ENCODE measurements at regions not wholly inside any gene's neighbourhood (a gene's known extent, or its start where the extent isn't known, plus 50 kb on each side); places are given as distances from the start of the nearest gene placed in this dataset.

GRCh38 chr3:59653405-59654122, 603.7 kb upstream of the CFAP20DC start:
- DNase-seq (no peak), ATAC-seq (no peak)
- H3K36me3 Mint-ChIP-seq (ENCODE audit: low read depth) = no peaks in the 10 kb centered on the region
- no peaks in the 10 kb centered on the region for H3K4me1 Mint-ChIP-seq (ENCODE audit: low read depth)
- no peaks in the 10 kb centered on the region for H3K27me3 Mint-ChIP-seq
- intact Hi-C loops (cut with micrococcal nuclease) = no loop called here
- no peak overlapping the region for H3K27ac Mint-ChIP-seq
- no peak overlapping the region for H3K4me3 Mint-ChIP-seq
- ChIA-PET POLR2A (no interaction called here), CTCF (interaction anchor here (1.3 kb wide), 1 partner anchor 439 kb away, joined by 3 read pairs; no protein-coding TSS in a partner anchor)
- H3K9me3 Mint-ChIP-seq = peaks cover 21% of the 10 kb centered on the region
- TF ChIP-seq CTCF (IDR thresholded peaks at IDR 0.05) = no peak

DNA sequence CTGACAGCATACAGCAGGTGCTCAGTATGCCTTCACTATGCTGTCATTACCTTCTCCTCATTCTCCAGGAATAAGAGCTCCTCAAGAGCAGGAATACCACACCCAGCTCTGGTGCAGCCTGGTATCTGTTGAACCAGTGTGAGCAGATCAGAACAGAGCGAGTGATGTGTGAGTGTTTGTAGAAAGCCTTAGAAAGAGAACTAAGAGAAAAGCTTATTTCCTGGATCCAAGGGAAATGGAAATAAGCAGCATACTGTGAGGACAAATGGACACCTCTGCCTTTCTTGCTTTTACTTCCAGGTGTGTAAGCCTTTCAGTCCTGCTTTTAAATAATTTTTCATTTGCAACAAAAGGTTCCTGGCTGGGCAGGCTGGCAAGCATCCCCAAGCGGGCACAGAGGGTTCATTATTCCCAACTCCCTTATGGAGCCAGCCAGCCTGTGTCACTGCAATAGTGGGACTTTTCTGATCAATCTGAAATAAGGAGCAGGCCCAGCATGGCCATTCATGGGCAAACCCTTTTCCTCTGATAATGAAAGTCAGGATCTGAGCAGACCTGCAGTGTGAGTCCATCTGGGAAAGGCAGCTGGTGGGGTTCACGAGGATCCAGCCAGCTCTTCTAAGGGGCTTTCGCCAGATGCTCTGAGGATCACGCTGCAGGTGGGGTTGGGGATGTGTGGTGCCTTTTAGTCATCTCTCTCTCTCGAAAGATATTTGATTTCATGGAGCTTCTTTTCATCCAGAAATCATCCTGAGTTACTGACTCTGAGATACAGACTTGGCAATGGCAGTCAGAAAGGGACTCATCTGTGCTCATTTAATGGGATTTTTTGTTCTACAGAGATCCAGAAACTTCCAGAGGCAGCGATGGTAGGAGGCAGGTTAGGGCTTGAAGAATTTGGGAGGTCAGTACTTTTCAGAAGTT, 594.9 kb upstream of the CFAP20DC start:
- Mint-ChIP-seq H3K36me3 (ENCODE audit: low read depth) (no peaks in the 10 kb centered on the region), H3K27ac (no peak overlapping the region), H3K9me3 (peaks cover 17% of the 10 kb centered on the region), H3K27me3 (peaks cover 6% of the 10 kb centered on the region), H3K4me1 (ENCODE audit: low read depth) (no peaks in the 10 kb centered on the region), H3K4me3 (no peak overlapping the region)
- no peak for DNase-seq
- no peak for ATAC-seq
- ChIA-PET CTCF (interaction anchor here (0.9 kb wide), 1 partner anchor 9 kb away, joined by 3 read pairs; no protein-coding TSS in a partner anchor), POLR2A (interaction anchor here (0.7 kb wide), 1 partner anchor 486 kb away, joined by 3 read pairs; no protein-coding TSS in a partner anchor)
- TF ChIP-seq CTCF (IDR thresholded peaks at IDR 0.05) = no peak
- intact Hi-C loops (cut with micrococcal nuclease) = no loop called here

DNA sequence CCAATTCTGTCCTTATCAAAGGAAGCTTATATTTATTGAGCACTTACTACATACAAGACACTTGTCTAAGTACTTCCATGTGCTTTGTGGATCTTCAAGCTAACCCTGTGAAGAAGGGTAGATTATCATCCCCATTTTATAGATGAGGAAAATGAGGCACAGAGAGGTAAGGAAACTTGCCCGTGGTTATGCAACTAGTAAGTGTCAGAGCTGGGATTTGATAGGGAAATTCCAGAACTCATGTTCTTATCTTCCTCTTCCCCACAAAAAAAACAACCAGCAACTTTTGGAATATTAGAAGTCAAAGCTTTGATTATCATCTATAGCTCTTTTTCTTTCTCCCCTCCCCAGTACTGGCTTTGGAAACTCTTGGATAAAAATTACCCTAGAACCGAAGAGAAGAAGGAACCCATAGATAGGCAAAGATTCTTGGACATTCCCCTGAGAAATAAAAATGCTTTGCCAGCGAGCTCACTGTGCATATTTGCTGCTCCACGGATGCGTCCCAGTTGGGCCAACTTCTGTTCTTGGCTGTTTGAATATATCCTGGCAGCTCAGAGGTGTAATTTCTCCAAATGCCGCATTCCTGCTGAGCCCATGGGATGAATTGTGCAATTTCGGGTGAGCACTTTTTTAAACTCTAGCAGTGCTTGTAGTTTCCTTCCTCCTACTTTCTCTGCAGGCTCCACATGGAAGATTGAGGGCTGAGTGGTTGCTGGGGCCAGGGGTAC, 591.5 kb upstream of the CFAP20DC start:
- Mint-ChIP-seq H3K9me3 (no peaks in the 10 kb centered on the region), H3K27ac (no peak overlapping the region), H3K27me3 (peaks cover 6% of the 10 kb centered on the region), H3K36me3 (ENCODE audit: low read depth) (no peaks in the 10 kb centered on the region), H3K4me1 (ENCODE audit: low read depth) (no peaks in the 10 kb centered on the region), H3K4me3 (no peak overlapping the region)
- ChIA-PET CTCF (interaction anchor here (1.3 kb wide), 1 partner anchor 10 kb away, joined by 3 read pairs; no protein-coding TSS in a partner anchor), POLR2A (interaction anchor here (0.6 kb wide), 1 partner anchor 1145 kb away, joined by 3 read pairs; no protein-coding TSS in a partner anchor)
- ATAC-seq = no peak
- no peak for TF ChIP-seq CTCF (IDR thresholded peaks at IDR 0.05)
- intact Hi-C loops (cut with micrococcal nuclease) = no loop called here
- no peak for DNase-seq

DNA sequence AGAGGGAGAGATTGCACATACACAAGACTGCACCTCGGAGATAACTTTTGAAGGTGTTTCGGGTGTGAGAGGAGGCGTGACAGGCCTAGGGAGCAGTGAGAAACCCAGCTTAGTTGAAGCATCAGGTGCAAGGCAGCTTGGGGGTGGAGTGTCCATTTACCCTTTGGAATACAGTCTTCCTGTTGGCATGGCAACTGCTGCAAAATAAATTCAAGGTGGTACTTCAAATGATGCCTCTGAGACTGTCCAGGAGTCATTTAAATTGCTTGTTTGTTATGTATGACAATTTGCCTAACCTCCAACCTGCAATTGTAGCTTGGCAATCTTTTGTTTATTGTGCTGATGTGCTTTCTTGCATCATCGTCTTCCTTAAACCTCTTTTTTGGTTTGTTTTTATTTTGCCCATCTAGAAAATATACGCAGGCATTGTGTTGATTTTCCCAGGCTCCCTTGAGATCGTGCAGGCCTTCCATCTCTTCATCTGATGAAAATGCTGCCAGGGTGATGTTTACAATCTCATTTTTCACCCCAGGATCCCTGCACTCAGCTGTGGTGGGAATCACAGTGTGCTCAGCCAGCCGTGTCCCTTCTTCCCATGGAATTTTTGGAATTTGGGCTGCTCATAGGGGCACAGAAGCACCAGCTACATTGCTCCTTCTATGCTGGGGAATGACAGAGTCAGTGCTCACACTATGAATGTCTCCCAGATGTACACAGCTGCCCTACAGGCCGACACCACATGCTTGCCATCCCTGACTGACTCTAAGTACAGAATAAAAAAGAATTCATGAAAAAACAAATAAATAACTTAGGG, 583.1 kb upstream of the CFAP20DC start:
- Mint-ChIP-seq H3K27me3 (no peaks in the 10 kb centered on the region), H3K4me3 (no peak overlapping the region), H3K9me3 (no peaks in the 10 kb centered on the region), H3K36me3 (ENCODE audit: low read depth) (no peaks in the 10 kb centered on the region), H3K27ac (no peak overlapping the region), H3K4me1 (ENCODE audit: low read depth) (no peaks in the 10 kb centered on the region)
- POLR2A ChIA-PET = no interaction called here
- intact Hi-C loops (cut with micrococcal nuclease) = no loop called here
- DNase-seq (no peak), ATAC-seq (no peak)
- CTCF ChIA-PET = interaction anchor here (0.6 kb wide), 1 partner anchor 257 kb away, joined by 3 read pairs; no protein-coding TSS in a partner anchor
- TF ChIP-seq CTCF (IDR thresholded peaks at IDR 0.05) = no peak

All from activated CD8-positive, alpha-beta T cell treated with anti-CD3 and anti-CD28 coated beads for 36 hours (primary cell).